HG03039 (cell line): ENCODE measurements at regions not wholly inside any gene's neighbourhood (a gene's known extent, or its start where the extent isn't known, plus 50 kb on each side); places are given as distances from the start of the nearest gene placed in this dataset.
"Not testable (repeated sequence)": the region's sequence is repeated elsewhere in the genome, so short reads cannot be mapped to it uniquely, and the experiment has no call there.

Experiments used
- ATAC-seq: cut with Tn5 transposase; IDR thresholded peaks from one replicate; pipeline ENCODE4 v1.9.1; 2021; ENCODE audit warnings: mild to moderate bottlenecking, moderate library complexity; ENCODE audit not compliant: unreplicated experiment

DNA sequence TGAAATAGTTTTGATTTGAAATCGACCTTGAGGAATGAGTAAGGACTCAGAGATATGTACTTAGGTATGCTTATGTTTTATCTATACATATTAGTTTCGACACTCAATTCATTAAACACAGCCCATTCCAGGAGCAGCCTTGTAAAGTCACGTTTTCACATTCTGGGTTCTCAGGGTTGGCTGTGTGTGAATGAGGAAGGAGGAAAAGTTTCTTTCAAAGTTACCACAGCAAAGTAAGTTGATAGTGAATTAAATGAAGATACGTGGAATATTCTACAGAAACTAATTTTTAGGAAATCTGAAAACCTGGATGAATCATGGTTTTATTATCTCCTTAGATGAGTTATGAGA is 133.5 kb downstream of the C3orf38 start:
- ATAC-seq: no peak

DNA sequence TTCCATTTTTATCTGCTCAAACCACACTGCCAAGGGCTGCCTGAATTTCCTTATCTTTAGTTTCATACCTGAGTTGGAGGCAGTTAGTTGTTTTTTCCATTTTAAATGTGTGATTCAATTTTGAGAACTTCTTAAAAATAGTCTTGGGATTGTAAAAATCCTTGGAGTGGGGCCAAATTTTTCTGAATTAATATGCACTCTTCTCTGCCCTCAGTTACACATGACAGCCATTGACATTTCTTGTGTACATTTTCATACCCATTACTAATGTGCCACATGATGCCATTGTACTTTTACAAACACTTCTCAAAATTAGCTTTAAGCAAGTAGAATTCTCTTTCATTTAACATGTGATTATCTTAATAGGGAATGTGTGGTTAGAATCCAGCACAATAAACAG is 141.7 kb downstream of the C3orf38 start:
- no peak for ATAC-seq

DNA sequence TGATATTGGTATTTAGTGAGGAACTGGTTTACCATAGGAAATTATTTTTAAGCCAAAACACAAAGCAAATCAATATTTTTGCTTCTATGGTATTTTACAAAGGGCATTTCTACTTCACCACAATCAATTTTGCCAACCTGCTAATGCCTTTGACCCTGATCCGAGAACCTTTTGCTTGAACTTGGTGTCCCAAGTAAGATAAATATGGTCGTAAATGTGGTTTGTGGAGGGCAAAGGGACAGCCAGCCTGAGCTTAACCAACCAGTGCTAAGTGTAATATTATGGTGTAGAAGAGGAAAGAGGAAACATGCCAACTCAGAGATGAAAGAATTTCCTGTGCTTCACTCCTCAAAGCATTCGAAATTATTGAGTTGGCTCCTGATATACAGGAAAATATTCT is 148.4 kb downstream of the C3orf38 start:
- no peak for ATAC-seq

DNA sequence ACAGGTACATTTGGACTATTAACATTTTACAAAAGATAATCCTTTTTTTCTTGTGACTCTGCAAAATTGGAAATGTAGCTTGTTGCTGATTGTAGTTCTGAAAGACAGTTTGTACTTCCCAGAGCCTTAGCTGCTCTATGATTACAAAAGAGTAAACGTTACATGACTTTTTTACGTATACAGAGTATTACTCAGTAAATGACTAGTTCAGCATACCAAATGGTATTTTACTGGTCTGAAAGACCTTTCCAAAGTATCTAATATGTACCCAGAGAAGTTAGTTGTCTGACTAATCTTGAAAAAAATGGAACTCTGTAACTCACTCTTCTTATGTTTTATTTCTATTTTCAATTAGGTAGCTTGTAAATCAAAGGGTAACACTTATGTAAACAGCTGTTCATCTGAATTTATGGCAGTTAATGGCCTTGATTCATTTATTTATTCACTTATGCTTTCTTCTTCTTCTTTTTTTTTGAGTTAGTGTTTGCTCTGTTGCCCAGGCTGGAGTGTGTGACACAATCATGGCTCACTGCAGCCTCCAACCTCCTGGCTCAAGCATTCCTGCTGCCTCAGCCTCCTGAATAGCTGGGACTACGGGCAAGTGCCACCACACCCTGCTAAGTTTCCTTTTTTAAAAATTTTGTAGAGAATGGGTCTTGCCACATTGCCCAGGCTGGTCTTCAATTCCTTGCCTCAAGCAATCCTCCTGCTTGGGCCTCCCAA is 151.7 kb downstream of the C3orf38 start:
- ATAC-seq: no peak

DNA sequence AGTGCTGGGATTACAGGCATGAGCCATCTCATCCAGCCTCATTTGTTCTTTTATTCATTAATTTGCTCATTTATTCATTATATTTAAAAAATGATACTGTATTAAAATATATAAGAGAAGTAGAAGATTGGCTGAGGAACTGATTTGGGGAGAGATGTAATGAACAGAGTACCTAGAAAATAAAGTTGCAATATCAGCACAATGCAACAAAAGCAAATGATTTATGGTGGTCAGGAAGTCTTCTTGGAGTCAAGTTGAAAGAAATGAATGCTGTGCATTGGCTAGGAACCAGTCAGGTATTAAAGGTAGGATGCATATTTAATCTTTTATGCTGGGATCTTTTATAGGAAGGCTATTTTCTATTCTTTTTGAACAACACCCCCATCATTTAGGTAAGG is 152.2 kb downstream of the C3orf38 start:
- ATAC-seq: no peak

DNA sequence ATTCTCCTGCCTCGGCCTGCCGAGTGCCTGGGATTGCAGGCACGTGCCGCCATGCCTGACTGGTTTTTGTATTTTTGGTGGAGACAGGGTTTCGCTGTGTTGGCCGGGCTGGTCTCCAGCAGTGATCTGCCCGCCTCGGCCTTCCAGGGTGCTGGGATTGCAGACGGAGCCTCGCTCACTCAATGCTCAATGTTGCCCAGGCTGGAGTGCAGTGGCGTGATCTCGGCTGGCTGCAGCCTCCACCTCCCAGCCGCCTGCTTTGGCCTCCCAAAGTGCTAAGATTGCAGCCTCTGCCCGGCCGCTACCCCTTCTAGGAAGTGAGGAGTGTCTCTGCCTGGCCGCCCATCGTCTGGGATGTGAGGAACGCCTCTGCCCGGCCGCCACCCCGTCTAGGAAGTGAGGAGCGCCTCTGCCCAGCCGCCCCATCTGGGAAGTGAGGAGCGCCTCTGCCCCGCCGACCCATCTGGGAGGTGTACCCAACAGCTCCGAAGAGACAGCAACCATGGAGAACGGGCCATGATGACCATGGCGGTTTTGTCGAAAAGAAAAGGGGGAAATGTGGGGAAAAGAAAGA is 153.7 kb downstream of the C3orf38 start:
- not testable (repeated sequence) for ATAC-seq

DNA sequence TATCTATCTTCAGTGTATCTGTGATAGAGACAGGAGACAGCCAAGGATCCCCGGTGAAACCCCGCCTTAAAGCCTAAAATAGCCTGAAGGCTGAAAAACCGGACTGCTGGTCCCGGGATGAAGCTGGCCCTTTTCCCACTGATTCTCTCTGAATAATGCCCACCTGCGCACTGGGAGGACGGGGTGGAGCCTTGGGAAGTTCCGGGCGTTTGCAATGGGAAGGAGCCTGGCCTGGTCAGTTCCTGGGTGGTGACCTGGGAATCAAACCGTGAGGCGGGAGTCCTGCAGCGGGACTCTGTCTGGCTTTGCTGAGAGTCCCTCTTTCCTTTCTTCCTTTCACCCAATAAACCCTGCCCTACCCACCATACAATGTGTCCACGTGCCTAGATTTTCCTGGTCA is 157.9 kb downstream of the C3orf38 start:
- no peak for ATAC-seq

DNA sequence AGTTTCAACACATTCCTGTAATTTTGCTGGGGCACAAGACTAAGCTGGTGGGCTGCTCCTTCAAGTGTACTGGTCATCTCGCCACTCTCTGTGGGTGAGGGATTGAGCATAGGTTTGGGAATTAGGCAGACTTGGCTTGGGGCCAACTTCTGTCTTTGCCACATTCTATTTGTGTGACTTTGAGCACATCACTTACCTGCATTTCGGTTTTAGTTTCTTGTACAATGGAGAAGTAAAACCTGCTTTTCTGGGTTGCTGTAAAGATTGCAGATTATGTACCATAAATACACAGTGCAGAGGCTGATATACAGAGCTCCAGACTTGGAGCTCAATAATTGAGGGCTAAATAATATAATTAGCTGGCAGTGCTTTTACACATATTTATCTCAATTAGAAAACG is 162.1 kb downstream of the C3orf38 start:
- ATAC-seq: no peak

DNA sequence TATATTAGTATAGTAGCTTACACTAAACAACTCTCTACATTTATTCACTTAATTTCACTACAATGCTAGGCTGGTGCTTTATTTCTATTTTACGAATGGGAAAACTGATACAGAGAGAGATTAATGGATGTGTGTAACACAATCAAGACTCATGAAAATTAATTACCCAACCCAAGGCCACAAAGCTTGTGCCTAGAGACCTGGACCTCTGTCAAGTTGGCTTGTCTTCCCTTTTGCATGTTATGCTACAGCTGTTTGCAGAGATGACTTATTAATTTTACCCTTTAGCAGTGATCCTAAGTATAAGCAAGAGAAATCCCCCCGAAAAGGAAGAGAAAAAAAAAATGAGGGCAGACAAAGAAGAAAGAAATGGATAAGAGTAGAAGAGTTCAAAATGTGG is 162.5 kb downstream of the C3orf38 start:
- no peak for ATAC-seq

DNA sequence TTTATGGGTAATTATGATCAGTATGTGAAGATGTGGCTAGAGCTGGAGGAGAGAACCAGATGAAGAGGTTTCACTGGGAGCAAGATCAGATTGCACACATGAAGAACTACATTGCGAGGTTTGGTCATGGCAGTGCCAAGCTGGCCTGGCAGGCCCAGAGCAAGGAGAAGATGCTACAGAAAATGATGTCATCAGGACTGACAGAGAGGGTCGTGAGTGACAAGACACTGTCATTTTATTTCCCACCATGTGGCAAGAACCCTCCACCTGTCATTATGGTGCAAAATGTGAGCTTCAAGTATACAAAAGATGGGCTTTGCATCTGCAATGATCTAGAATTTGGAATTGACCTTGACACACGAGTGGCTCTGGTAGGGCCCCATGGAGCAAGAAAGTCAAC is 168.3 kb downstream of the C3orf38 start:
- ATAC-seq: no peak

DNA sequence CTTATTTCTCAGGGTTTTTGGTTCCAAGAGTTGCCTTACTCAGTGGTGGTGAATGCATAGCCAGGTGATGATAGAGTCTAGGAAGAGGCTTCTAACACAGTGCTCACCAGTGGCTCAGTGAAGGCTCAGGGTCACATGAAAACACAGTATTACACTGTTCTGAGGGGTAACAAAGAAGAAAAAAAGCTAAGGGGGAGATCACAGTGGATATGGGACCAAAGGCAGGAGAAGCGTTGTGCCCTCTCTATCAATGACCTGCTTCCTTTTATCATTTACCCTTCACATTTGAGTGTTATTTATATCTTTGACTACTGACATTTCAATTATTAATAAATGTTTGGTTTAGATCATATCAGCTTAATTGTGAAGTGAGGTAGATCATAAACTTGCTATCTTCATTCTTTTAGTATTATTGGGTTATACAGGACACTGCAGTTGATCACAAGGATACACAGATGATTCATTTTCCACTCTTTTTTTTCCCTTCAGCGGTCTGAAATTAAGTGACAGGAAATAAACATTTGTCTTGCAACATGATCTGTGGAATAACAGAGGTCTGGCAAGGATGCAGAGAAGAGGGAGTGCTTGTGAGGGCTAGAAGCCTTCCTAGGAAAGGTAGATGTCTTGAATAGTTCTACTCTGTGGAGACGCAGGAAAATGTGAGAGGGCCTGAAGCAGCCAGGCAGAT is 171.7 kb downstream of the C3orf38 start:
- ATAC-seq: no peak

DNA sequence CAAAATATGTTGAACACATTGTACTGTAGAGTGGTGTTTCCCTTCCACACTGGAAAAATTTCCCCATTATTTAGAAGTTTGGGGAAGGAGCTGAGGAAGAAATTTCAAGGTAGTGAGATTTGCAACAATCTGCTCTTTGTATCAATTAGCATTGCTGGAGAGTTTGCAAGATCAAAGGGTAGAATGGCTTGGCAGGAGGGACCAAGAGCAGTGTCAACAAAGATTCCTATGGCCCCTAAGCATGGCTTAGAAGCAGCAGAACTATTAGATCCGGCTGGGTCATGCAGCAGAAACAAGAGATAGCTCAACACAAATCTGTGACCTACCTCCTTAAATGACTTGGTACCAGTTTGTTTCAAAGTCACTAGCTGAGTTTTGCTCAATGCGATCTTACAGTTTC is 175.0 kb downstream of the C3orf38 start:
- no peak for ATAC-seq

DNA sequence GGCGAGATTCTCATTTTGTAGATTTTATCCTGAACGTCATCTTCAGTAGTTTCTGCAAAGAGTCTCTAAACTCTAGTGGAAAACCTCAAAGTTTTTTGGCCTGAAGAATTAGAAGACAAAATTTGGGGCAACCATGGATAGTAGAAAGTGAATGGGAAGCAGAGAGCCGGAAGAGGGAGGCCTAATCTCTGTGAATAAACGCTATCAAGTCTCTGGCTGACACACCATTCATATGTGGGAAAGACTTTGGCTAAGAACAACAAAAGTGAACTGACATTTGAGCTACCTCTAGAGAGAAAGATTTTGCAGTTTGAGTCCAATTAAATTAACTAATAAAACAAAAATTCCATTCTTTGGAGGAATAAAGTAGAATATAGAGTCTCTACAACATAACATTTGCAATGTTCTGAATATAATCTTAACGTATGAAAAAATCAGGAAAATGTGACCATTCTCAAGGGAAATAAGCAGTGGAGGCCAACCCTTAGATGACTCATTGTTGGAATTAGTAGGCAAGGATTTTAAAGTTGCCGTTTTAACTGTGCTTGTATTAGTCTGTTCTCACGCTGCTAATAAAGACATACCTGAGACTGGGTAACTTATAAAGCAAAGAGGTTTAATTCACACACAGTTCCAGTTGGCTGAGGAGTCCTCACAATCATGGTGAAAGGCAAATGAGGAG is 184.6 kb downstream of the C3orf38 start:
- ATAC-seq: no peak

DNA sequence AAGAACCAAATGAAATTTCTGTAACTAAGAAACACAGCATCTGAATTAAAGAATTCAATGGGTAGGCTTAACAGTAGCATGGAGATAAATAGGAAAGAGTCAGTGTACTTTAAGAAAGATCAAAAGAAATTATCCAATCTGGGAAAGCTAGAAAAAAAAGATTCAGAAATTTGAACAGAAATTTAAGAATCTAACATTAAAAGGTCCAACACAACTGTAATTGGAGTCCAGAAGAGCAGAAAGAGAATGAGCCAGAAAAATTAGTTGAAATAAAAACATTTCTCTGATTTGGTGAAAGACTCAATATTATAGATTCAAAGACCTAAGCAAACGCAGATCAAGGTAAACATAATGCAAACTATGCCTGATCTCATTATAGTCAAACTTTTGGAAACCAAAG is 187.1 kb downstream of the C3orf38 start:
- ATAC-seq: no peak

DNA sequence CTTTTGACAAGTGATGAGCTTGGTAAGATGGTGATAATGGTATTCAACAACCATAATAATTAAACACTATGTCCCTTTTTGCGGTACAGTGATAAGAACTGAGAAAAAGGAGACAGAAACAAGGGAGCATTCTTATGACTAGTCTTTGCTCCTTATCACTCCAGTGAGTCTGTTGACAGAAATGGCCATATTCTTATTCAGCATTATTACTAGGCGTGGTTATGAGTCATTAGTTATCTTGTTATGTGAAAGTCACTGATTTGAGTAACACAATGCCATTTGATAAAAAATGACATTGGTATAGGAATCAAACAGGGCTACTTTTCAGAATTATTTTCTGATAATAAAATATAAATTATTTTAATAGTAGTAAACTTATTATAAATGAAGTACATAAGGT is 193.5 kb downstream of the C3orf38 start:
- ATAC-seq: no peak

DNA sequence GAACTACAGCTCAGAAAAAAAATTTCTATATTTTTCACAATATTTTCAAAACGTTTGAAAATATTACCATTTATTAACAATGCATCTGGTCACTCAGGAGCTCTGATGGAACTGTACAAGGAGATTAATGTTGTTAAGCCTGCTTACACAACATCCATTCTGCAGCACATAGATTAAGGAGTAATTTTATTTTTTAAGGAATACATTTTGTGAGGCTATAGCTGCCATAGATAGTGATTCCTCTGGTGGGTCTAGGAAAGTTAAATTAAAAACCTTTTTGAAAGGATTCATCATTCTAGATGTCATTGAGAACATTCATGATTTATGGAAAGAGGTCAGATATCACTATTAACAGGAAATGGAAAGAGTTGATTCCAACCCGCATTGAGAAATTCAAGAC is 196.9 kb downstream of the C3orf38 start:
- ATAC-seq: no peak

DNA sequence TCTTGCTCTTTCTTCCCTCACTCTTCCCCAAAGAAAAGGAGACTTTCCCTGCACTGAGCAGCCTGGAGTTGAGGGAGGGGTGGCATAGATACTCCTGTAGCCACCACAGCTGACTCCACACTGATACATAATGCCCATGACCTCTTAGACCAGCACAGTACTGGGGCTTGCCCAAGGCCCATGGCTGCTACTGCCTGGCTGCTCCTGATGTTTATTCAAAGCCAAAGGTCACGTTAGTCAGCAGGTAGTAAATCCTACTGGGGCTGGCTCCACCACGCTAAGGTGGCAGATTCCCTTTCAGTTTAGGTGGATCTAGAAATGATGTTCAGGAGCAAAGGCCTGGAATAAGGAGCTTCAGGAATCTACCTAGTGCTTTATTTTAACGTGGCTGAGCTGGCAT is 212.7 kb downstream of the C3orf38 start:
- no peak for ATAC-seq

DNA sequence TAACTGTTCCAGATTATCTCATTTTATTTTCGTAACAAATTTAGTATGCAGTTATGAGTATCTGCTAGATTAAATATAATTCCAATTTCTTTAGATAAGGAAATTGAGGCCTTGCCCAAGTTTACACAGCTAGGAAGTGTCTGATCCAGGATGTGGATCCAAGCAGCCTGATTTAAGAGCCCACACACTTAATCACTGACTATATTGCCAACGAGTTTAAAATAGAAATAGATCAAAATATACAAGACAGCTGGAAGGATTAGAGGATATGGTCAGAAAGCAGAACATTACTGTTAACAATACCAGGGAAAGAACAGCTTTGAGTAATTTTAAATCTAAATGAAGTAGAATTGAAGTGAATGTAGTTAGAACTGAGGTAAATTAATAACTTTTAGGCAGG is 215.2 kb downstream of the C3orf38 start:
- no peak for ATAC-seq

DNA sequence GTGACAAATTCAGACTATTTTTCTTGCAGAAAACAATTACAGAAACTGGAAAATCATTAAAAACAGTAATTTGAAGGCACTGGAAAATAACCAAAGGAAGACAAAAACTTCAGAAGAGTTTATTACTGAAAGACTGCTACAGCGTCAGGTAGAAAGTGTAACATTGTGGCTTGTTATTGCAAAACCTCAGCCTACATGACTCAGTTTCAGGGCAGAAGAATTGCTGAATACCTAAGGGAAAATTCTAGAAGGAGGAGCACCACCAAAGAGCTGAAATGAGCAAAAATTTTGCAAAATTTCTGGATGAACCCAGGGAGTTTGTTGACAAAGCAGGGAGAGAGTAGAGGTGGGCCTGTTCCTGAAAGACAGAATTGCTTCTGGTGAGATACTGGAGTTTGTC is 219.6 kb downstream of the C3orf38 start:
- no peak for ATAC-seq

DNA sequence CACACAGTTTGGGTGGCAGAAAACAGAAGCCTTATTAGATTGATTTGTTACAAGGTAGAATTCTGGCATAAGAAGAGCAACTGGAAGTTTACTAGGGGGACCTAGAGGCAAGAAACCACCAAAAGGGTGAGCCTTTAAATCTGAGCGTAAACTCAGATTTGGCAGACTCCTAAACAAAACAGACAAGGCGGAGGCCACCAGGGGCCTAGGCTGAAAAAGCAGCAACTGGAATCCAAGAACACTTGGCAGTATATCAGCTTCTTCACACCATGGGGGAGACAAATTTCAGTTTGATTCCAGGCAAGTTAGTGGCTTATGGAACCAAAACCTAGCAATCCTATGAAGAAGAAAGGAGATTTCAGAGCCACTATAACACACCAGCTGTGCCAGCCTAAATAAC is 220.0 kb downstream of the C3orf38 start:
- ATAC-seq: no peak

DNA sequence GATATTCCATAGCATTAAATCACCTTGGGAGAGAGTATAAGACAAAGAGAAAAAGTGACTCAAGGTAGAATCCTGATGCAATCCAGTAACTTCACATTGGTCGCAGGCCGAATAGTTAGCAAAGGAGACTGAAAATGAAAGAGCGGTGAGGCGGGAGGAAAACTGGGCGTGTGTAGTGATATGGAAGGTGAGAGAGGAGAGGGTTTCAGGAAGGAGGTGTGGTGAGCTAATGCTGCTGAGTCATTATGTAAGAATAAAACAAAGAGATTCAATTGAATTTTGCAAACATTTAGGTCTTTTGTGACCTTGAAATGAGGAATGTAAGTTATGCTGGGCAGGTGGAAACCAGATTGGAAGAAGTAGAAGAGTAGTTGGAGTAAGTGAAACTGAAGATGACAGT is 235.3 kb downstream of the C3orf38 start:
- ATAC-seq: no peak

DNA sequence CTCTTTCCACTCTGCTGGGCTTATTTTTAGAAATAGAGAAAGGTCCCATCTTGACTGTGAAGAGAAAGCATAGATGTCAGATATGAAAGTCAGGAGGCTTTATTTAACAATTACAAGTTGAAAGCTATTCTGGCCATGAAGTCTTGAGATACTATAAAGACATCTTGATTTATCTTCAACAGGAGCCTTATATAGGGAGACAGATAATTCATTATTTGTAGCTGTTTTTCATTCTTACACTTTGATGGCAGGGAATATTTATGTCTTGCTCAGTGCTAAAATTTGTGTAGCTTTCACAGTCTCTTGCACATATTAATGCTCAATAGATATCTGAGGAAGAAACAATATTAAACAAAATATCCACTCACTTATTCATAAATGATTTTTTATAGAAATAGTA is 248.8 kb downstream of the C3orf38 start:
- no peak for ATAC-seq
